ENCODE measurements at regions not wholly inside any gene's neighbourhood (a gene's known extent, or its start where the extent isn't known, plus 50 kb on each side); places are given as distances from the start of the nearest gene placed in this dataset.

DNA sequence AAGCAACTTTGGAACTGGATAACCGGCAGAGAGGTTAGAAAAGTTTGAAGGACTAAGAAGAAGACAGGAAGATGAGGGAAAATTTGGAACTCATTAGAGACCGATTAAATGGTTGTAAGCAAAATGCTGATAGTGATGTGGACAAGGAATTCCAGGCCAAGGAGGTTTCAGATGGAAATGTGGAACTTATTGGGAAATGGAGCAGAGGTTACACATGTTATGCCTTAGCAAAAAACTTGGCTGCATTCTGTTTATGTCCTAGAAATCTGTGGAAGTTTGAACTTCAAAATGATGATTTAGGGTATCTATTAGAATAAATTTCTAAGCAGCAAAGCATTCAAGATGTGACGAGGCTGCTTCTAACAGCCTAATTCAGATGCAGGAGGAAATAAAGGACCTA, 675.1 kb upstream of the SYT4 start:
- TF ChIP-seq CTCF (conservative IDR thresholded peaks at IDR 0.05 in 1 of 2, IDR thresholded peaks at IDR 0.05 in 1 of 2; ENCODE audit: low read depth in 1 of 2, low read length in 2 of 2) (no peak), EZH2 (IDR thresholded peaks at IDR 0.05; ENCODE audit: low read length, missing control alignments) (no peak)
